WTC11 (cell line): ENCODE measurements at regions not wholly inside any gene's neighbourhood (a gene's known extent, or its start where the extent isn't known, plus 50 kb on each side); places are given as distances from the start of the nearest gene placed in this dataset.
A peak's percentile ranks its signal among the peaks of the same experiment; 100 is the strongest.

Experiments
- ATAC-seq: fragments of 200-7000 bp; cut with Tn5 transposase; 2 replicates; pipeline ENCODE4 v1.10.0; 2021; ENCODE audit warnings: mild to moderate bottlenecking, moderate library complexity
- CTCF ChIA-PET: fragments of 300-600 bp; sonication (Branson Sonifier 250); formaldehyde crosslinking; loops from one replicate; lab custom pipeline; 2021; ENCODE audit warnings: antibody characterized with exemption; lab: Charles Lee
- POLR2A ChIA-PET: fragments of 350-600 bp; sonication (Branson Sonifier 250); formaldehyde crosslinking; loops from one replicate; lab custom pipeline; 2021; ENCODE audit warnings: antibody characterized with exemption; lab: Charles Lee
- DNase-seq: peaks from one replicate; pipeline ENCODE4 v3.0.0; 2021; ENCODE audit warnings: low spot score
- H3K27ac Mint-ChIP-seq: 2 replicates; pipeline ENCODE4 v1.8.0; 2021; ENCODE audit warnings: mixed read lengths
- H3K27me3 Mint-ChIP-seq: 2 replicates; pipeline ENCODE4 v1.8.0; 2021; ENCODE audit warnings: low read depth, mild to moderate bottlenecking, moderate library complexity, mixed read lengths
- H3K36me3 Mint-ChIP-seq: 2 replicates; pipeline ENCODE4 v1.8.0; 2021; ENCODE audit warnings: mixed read lengths
- H3K4me1 Mint-ChIP-seq: 2 replicates; pipeline ENCODE4 v1.8.0; 2022; ENCODE audit warnings: mixed read lengths
- H3K4me3 Mint-ChIP-seq: 2 replicates; pipeline ENCODE4 v1.8.0; 2021; ENCODE audit warnings: mild to moderate bottlenecking, moderate library complexity, mixed read lengths
- H3K9me3 Mint-ChIP-seq: 2 replicates; pipeline ENCODE4 v1.8.0; 2021; ENCODE audit warnings: mixed read lengths
- CREB1 ChIP-seq: sonication (generic); formaldehyde crosslinking; IDR thresholded peaks from 2 replicates; pipeline ENCODE4 v1.8.0; 2023; ENCODE audit warnings: mild to moderate bottlenecking, missing genetic modification reagents
- FOXK1 ChIP-seq: sonication (generic); formaldehyde crosslinking; IDR thresholded peaks from 2 replicates; pipeline ENCODE4 v1.8.0; 2022; ENCODE audit warnings: mild to moderate bottlenecking, moderate library complexity, missing genetic modification reagents
- GTF2I ChIP-seq: fragments of 250-450 bp; sonication (Bioruptor Pico); conservative IDR thresholded peaks from 2 replicates; pipeline ENCODE4 v1.4.0; 2021; ENCODE audit warnings: mild to moderate bottlenecking
- JAZF1 ChIP-seq: fragments of 250-450 bp; sonication (Bioruptor Pico); IDR thresholded peaks from 2 replicates; pipeline ENCODE4 v1.9.0; 2021; ENCODE audit warnings: moderate library complexity, mild to moderate bottlenecking, inconsistent platforms
- MYBL2 ChIP-seq: sonication (generic); formaldehyde crosslinking; IDR thresholded peaks from 2 replicates; pipeline ENCODE4 v1.8.1; 2023; ENCODE audit warnings: mild to moderate bottlenecking, moderate library complexity, missing genetic modification reagents
- NFE2L1 ChIP-seq: sonication (generic); formaldehyde crosslinking; IDR thresholded peaks from 2 replicates; pipeline ENCODE4 v1.8.1; 2023; ENCODE audit warnings: missing genetic modification reagents
- SP1 ChIP-seq: sonication (generic); formaldehyde crosslinking; conservative IDR thresholded peaks from 2 replicates; pipeline ENCODE4 v1.8.1; 2022; ENCODE audit warnings: missing genetic modification reagents
- ZNF121 ChIP-seq: sonication (generic); formaldehyde crosslinking; IDR thresholded peaks from 2 replicates; pipeline ENCODE4 v1.8.0; 2023; ENCODE audit warnings: missing genetic modification reagents
- ZNF232 ChIP-seq: sonication (generic); formaldehyde crosslinking; IDR thresholded peaks from 2 replicates; pipeline ENCODE4 v1.8.0; 2022; ENCODE audit warnings: mild to moderate bottlenecking, missing genetic modification reagents
- ZNF396 ChIP-seq: fragments of 250-450 bp; sonication (Bioruptor Pico); IDR thresholded peaks from 2 replicates; pipeline ENCODE4 v1.8.0; 2021; ENCODE audit warnings: mild to moderate bottlenecking, moderate library complexity, borderline replicate concordance
- TF ChIP-seq, protein P1 (sequence below): sonication (generic); formaldehyde crosslinking; IDR thresholded peaks from 2 replicates; pipeline ENCODE4 v1.8.1; 2023; ENCODE audit warnings: mild to moderate bottlenecking, missing genetic modification reagents, borderline replicate concordance
- TF ChIP-seq, protein P2 (sequence below): fragments of 250-450 bp; sonication (Bioruptor Pico); conservative IDR thresholded peaks from 2 replicates; pipeline ENCODE4 v1.9.0; 2021; ENCODE audit warnings: mild to moderate bottlenecking
- TF ChIP-seq, protein P3 (sequence below): sonication (generic); formaldehyde crosslinking; IDR thresholded peaks from 2 replicates; pipeline ENCODE4 v1.8.0; 2022; ENCODE audit warnings: mild to moderate bottlenecking, missing genetic modification reagents
- TF ChIP-seq, protein P4 (sequence below): sonication (generic); formaldehyde crosslinking; IDR thresholded peaks from 2 replicates; pipeline ENCODE4 v1.8.1; 2023; ENCODE audit warnings: mild to moderate bottlenecking, moderate library complexity, missing genetic modification reagents
- TF ChIP-seq, protein P5 (sequence below): sonication (generic); formaldehyde crosslinking; IDR thresholded peaks from 2 replicates; pipeline ENCODE4 v1.8.1; 2023; ENCODE audit warnings: mild to moderate bottlenecking, missing genetic modification reagents, moderate library complexity
- TF ChIP-seq, protein P6 (sequence below): sonication (generic); formaldehyde crosslinking; IDR thresholded peaks from 2 replicates; pipeline ENCODE4 v1.8.0; 2023; ENCODE audit warnings: mild to moderate bottlenecking, missing genetic modification reagents
- TF ChIP-seq, protein P7 (sequence below): sonication (generic); formaldehyde crosslinking; IDR thresholded peaks from 2 replicates; pipeline ENCODE4 v1.8.1; 2022; ENCODE audit warnings: missing genetic modification reagents, borderline replicate concordance

DNA sequence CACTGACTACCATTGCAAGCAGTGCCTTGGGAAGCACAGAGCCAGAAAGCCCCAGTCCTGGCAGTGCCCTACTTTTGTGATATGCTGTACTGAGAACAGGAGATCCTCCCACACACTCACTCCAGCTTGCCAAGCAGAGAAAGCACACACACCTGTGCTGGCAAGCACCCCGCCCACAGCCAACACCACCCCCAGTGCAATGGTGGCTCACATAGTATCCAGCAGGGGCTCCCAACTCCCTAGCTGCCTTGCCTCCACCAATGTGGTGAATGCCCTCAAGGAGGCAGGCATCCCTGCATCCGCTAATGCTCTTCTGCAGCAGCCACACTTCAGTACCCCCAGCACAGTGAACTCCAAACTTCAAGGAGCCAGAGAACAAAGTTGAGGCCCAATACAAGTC is 1655.8 kb downstream of the SUCLG1 start:
- Mint-ChIP-seq H3K36me3 (peaks cover 26% of the 10 kb centered on the region), H3K27ac (no peak overlapping the region), H3K4me1 (no peaks in the 10 kb centered on the region), H3K9me3 (peaks cover 58% of the 10 kb centered on the region), H3K27me3 (no peaks in the 10 kb centered on the region), H3K4me3 (no peak overlapping the region)
- TF ChIP-seq, protein P1, sequence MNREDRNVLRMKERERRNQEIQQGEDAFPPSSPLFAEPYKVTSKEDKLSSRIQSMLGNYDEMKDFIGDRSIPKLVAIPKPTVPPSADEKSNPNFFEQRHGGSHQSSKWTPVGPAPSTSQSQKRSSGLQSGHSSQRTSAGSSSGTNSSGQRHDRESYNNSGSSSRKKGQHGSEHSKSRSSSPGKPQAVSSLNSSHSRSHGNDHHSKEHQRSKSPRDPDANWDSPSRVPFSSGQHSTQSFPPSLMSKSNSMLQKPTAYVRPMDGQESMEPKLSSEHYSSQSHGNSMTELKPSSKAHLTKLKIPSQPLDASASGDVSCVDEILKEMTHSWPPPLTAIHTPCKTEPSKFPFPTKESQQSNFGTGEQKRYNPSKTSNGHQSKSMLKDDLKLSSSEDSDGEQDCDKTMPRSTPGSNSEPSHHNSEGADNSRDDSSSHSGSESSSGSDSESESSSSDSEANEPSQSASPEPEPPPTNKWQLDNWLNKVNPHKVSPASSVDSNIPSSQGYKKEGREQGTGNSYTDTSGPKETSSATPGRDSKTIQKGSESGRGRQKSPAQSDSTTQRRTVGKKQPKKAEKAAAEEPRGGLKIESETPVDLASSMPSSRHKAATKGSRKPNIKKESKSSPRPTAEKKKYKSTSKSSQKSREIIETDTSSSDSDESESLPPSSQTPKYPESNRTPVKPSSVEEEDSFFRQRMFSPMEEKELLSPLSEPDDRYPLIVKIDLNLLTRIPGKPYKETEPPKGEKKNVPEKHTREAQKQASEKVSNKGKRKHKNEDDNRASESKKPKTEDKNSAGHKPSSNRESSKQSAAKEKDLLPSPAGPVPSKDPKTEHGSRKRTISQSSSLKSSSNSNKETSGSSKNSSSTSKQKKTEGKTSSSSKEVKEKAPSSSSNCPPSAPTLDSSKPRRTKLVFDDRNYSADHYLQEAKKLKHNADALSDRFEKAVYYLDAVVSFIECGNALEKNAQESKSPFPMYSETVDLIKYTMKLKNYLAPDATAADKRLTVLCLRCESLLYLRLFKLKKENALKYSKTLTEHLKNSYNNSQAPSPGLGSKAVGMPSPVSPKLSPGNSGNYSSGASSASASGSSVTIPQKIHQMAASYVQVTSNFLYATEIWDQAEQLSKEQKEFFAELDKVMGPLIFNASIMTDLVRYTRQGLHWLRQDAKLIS (CRISPR knock-in tag): no peak
- TF ChIP-seq ZNF121 (CRISPR knock-in tag) (no peak), JAZF1 (no peak), MYBL2 (no peak)
- DNase-seq: no peak
- ATAC-seq: peak; percentile 78
- POLR2A ChIA-PET: no interaction called here
- CTCF ChIA-PET: no interaction called here

DNA sequence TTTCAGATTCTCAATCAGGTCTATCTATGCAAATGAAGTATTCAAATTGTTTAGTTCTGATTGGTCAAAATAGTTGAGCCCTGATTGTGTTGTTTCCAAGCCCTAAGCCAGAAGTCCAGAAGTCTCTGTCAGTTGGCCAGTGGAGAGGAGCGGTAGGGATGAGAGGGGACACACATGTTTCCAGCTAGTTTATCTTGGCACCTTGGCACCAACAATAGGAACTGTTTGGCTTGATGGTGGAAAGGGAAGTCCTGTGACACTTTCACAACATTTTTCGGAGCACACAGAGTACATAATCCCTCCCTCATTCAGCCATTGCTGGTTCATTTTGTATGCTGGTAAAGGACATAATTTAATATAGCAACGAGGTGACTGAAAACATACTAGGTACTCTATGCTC is 1661.6 kb downstream of the SUCLG1 start:
- H3K27ac Mint-ChIP-seq: no peak overlapping the region
- H3K4me1 Mint-ChIP-seq: no peaks in the 10 kb centered on the region
- no peaks in the 10 kb centered on the region for H3K36me3 Mint-ChIP-seq
- ATAC-seq (no peak), DNase-seq (no peak)
- H3K27me3 Mint-ChIP-seq: no peaks in the 10 kb centered on the region
- ChIA-PET POLR2A (no interaction called here), CTCF (no interaction called here)
- H3K9me3 Mint-ChIP-seq: peaks cover 14% of the 10 kb centered on the region
- H3K4me3 Mint-ChIP-seq: no peak overlapping the region
- TF ChIP-seq, protein P2, sequence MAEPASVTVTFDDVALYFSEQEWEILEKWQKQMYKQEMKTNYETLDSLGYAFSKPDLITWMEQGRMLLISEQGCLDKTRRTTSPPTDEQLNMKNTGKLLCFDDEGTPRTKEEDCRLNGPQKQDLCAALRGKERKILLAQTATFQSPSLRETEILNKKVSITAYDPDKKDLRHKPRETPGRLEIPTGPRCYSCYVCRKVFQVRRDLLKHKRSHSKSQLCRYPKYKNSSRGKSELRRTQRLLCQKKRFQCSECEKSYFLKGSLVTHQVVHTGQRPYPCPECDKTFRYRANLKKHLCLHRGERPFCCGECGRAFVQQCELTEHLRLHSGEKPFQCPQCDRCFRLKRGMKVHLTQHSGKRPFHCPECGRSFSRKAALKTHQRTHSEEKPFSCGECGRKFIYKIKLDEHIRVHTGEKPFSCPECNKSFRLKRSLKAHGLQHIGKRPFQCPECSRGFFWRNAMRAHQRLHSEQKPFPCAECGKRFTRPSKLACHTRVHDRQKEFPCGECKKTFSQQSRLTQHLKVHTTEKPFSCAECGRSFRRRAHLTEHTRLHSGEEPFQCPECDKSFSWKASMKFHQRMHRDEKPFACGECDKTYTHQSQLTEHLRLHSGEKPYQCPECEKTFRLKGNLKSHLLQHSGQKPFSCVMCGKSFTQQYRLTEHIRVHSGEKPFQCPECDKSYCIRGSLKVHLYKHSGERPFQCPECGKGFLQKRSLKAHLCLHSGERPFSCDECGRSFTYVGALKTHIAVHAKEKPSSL (CRISPR knock-in tag): no peak
- TF ChIP-seq, protein P3, sequence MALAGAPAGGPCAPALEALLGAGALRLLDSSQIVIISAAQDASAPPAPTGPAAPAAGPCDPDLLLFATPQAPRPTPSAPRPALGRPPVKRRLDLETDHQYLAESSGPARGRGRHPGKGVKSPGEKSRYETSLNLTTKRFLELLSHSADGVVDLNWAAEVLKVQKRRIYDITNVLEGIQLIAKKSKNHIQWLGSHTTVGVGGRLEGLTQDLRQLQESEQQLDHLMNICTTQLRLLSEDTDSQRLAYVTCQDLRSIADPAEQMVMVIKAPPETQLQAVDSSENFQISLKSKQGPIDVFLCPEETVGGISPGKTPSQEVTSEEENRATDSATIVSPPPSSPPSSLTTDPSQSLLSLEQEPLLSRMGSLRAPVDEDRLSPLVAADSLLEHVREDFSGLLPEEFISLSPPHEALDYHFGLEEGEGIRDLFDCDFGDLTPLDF (CRISPR knock-in tag): no peak
- TF ChIP-seq GTF2I (CRISPR knock-in tag) (no peak), CREB1 (no peak), FOXK1 (CRISPR knock-in tag) (no peak), SP1 (CRISPR knock-in tag) (no peak), ZNF232 (no peak), NFE2L1 (CRISPR knock-in tag) (no peak), ZNF396 (no peak)
- TF ChIP-seq, protein P4, sequence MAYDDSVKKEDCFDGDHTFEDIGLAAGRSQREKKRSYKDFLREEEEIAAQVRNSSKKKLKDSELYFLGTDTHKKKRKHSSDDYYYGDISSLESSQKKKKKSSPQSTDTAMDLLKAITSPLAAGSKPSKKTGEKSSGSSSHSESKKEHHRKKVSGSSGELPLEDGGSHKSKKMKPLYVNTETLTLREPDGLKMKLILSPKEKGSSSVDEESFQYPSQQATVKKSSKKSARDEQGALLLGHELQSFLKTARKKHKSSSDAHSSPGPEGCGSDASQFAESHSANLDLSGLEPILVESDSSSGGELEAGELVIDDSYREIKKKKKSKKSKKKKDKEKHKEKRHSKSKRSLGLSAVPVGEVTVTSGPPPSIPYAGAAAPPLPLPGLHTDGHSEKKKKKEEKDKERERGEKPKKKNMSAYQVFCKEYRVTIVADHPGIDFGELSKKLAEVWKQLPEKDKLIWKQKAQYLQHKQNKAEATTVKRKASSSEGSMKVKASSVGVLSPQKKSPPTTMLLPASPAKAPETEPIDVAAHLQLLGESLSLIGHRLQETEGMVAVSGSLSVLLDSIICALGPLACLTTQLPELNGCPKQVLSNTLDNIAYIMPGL (CRISPR knock-in tag): no peak
- TF ChIP-seq, protein P5, sequence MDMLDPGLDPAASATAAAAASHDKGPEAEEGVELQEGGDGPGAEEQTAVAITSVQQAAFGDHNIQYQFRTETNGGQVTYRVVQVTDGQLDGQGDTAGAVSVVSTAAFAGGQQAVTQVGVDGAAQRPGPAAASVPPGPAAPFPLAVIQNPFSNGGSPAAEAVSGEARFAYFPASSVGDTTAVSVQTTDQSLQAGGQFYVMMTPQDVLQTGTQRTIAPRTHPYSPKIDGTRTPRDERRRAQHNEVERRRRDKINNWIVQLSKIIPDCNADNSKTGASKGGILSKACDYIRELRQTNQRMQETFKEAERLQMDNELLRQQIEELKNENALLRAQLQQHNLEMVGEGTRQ (CRISPR knock-in tag): no peak
- TF ChIP-seq, protein P6, sequence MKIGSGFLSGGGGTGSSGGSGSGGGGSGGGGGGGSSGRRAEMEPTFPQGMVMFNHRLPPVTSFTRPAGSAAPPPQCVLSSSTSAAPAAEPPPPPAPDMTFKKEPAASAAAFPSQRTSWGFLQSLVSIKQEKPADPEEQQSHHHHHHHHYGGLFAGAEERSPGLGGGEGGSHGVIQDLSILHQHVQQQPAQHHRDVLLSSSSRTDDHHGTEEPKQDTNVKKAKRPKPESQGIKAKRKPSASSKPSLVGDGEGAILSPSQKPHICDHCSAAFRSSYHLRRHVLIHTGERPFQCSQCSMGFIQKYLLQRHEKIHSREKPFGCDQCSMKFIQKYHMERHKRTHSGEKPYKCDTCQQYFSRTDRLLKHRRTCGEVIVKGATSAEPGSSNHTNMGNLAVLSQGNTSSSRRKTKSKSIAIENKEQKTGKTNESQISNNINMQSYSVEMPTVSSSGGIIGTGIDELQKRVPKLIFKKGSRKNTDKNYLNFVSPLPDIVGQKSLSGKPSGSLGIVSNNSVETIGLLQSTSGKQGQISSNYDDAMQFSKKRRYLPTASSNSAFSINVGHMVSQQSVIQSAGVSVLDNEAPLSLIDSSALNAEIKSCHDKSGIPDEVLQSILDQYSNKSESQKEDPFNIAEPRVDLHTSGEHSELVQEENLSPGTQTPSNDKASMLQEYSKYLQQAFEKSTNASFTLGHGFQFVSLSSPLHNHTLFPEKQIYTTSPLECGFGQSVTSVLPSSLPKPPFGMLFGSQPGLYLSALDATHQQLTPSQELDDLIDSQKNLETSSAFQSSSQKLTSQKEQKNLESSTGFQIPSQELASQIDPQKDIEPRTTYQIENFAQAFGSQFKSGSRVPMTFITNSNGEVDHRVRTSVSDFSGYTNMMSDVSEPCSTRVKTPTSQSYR: no peak
- TF ChIP-seq, protein P7, sequence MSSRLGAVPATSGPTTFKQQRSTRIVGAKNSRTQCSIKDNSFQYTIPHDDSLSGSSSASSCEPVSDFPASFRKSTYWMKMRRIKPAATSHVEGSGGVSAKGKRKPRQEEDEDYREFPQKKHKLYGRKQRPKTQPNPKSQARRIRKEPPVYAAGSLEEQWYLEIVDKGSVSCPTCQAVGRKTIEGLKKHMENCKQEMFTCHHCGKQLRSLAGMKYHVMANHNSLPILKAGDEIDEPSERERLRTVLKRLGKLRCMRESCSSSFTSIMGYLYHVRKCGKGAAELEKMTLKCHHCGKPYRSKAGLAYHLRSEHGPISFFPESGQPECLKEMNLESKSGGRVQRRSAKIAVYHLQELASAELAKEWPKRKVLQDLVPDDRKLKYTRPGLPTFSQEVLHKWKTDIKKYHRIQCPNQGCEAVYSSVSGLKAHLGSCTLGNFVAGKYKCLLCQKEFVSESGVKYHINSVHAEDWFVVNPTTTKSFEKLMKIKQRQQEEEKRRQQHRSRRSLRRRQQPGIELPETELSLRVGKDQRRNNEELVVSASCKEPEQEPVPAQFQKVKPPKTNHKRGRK (CRISPR knock-in tag): no peak
- TF ChIP-seq, protein P1 (CRISPR knock-in tag): no peak
